ENCODE measurements at regions not wholly inside any gene's neighbourhood (a gene's known extent, or its start where the extent isn't known, plus 50 kb on each side); places are given as distances from the start of the nearest gene placed in this dataset.

- no peaks in the 10 kb centered on the region for H3K79me2 ChIP-seq (ENCODE audit: control insufficient read depth, insufficient read depth, low read length)
- H3K27me3 ChIP-seq (ENCODE audit: control insufficient read depth in 2 of 2, insufficient read depth in 2 of 2, low read length in 2 of 2), result no peaks in the 10 kb centered on the region
- POLR2A ChIA-PET, result no interaction called here
- CTCF ChIA-PET, result no interaction called here
- no TSS peak for BruUV-seq (replicated peaks)
- H3K36me3 ChIP-seq (ENCODE audit: control insufficient read depth in 2 of 2, extremely low read depth in 1 of 2, insufficient read depth in 2 of 2, low read length in 2 of 2), result no peaks in the 10 kb centered on the region
- no peak for DNase-seq (ENCODE audit: low read depth, low spot score)
- FAIRE-seq, result no peak
- intact Hi-C loops (cut with micrococcal nuclease), result no loop called here
- no peak overlapping the region for H3K4me2 ChIP-seq (ENCODE audit: insufficient read depth, low read length)
- H3K9ac ChIP-seq (replicated peaks; ENCODE audit: extremely low read depth, insufficient read depth, low read length), result no peak overlapping the region
- no peak overlapping the region for H3K27ac ChIP-seq (ENCODE audit: insufficient read depth, low read depth, low read length)
- dilution Hi-C loops (cut with MboI; ENCODE audit: extremely low pct_ligation_motif_present, low sequenced_read_pairs), result no loop called here
- TF ChIP-seq FOS (IDR thresholded peaks at IDR 0.05; ENCODE audit: borderline replicate concordance, insufficient read depth, low read length), result no peak
- TF ChIP-seq GATA2 (IDR thresholded peaks at IDR 0.05; ENCODE audit: insufficient read depth, insufficient read length, low read depth, low read length), result no peak
- TF ChIP-seq EZH2 (IDR thresholded peaks at IDR 0.05; ENCODE audit: borderline replicate concordance, low read depth, low read length, severe bottlenecking), result no peak
- no peak for TF ChIP-seq JUN (IDR thresholded peaks at IDR 0.05; ENCODE audit: borderline replicate concordance, insufficient read depth, insufficient read length, low read depth)
- no peak for TF ChIP-seq POLR2A (IDR thresholded peaks at IDR 0.05; ENCODE audit: low read depth, low read length)
- TF ChIP-seq POLR2AphosphoS5 (IDR thresholded peaks at IDR 0.05; ENCODE audit: insufficient read depth, low read depth, low read length), result no peak
- TF ChIP-seq, protein P1, sequence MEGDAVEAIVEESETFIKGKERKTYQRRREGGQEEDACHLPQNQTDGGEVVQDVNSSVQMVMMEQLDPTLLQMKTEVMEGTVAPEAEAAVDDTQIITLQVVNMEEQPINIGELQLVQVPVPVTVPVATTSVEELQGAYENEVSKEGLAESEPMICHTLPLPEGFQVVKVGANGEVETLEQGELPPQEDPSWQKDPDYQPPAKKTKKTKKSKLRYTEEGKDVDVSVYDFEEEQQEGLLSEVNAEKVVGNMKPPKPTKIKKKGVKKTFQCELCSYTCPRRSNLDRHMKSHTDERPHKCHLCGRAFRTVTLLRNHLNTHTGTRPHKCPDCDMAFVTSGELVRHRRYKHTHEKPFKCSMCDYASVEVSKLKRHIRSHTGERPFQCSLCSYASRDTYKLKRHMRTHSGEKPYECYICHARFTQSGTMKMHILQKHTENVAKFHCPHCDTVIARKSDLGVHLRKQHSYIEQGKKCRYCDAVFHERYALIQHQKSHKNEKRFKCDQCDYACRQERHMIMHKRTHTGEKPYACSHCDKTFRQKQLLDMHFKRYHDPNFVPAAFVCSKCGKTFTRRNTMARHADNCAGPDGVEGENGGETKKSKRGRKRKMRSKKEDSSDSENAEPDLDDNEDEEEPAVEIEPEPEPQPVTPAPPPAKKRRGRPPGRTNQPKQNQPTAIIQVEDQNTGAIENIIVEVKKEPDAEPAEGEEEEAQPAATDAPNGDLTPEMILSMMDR (IDR thresholded peaks at IDR 0.05; ENCODE audit: extremely low read depth in 1 of 2, insufficient read depth in 1 of 2, low read depth in 1 of 2, low read length in 2 of 2), result no peak
- no peaks in the 10 kb centered on the region for H3K4me1 ChIP-seq (ENCODE audit: control insufficient read depth, extremely low read depth, insufficient read depth, low read length)
- H3K9me3 ChIP-seq (replicated peaks; ENCODE audit: control insufficient read depth, insufficient read depth, low read length), result no peaks in the 10 kb centered on the region
- no peak overlapping the region for H2AFZ ChIP-seq (ENCODE audit: low read depth, low read length)
- H4K20me1 ChIP-seq (replicated peaks; ENCODE audit: control insufficient read depth, extremely low read depth, insufficient read depth, low read length), result no peaks in the 10 kb centered on the region
- no peak overlapping the region for H3K4me3 ChIP-seq (replicated peaks in 1 of 3; ENCODE audit: insufficient read depth in 1 of 3, low read depth in 1 of 3, low read length in 3 of 3)
- no peaks in the 10 kb centered on the region for H3K9me1 ChIP-seq (replicated peaks; ENCODE audit: control insufficient read depth, extremely low read depth, insufficient read depth, low read length)
Observed at GRCh38 chr7:137135654-137136350, 207.7 kb downstream of the PTN start.
